ENCODE measurements at regions not wholly inside any gene's neighbourhood (a gene's known extent, or its start where the extent isn't known, plus 50 kb on each side); places are given as distances from the start of the nearest gene placed in this dataset.

- no peak for TF ChIP-seq CTCF (IDR thresholded peaks at IDR 0.05 in 8 of 11, conservative IDR thresholded peaks at IDR 0.05 in 3 of 11)
- no peak for TF ChIP-seq POLR2AphosphoS5 (IDR thresholded peaks at IDR 0.05)
Observed at GRCh38 chr5:155598552-155598951, 585.0 kb downstream of the KIF4B start.

All from spleen (tissue), 7 donors.